ENCODE measurements at regions not wholly inside any gene's neighbourhood (a gene's known extent, or its start where the extent isn't known, plus 50 kb on each side); places are given as distances from the start of the nearest gene placed in this dataset.
"Not testable (repeated sequence)": the region's sequence is repeated elsewhere in the genome, so short reads cannot be mapped to it uniquely, and the experiment has no call there.

DNA sequence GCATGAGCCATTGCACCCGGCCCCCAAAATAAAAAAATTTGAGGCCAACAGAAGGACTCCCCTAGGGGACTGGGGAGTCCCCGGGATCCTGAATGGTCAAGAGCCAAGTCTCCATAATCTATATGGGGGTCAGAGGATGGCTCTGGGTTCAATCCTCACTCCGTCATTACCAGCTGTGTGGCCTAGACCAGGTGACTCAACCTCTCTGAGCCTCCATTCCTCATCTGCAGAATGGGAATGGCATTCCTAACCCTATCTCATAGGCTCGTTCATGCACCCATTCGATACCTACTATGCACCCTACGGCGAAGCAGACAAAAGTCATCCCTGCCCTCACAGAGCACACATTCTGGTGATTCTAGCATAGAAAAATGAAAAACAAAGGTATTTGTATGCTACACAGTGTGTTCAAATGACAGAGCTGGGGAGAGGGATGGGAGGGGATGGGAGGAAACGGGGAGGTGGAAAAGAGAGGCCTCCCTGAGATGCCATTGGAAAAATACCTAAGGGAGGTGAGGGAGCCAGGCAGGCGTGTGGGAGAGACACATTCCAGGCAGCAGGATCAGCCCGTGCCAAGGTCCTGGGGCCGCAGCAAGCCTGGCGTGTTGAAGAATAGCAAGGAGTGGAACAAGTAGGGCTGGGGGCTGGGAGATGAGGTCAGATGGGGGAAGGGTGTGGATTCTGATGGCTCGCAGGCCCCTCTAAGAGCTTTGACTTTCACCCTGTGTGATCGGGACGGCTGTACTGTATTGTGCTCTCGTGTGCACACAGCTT is 71.2 kb downstream of the RMI2 start:
- no peak for DNase-seq

DNA sequence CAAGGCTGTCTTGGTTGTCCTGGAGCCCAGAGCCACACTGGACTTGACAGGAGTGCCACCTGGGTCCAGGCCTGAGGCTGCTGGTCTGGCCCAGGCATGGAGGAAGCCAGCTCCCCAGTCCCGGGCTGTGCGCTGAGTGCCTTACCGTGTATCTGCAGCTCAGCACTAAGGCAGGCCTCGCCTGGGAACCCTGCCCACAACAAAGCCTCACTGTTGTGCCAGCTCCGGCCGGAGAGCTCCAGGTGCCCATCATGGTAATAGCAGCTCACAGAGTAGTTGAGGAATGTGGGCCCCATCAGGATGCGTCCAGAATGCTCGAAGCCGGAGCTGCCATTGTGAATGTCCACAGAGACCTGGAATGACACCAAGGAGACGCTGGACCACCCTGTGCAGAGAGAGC is 72.2 kb downstream of the RMI2 start:
- no peak for DNase-seq

DNA sequence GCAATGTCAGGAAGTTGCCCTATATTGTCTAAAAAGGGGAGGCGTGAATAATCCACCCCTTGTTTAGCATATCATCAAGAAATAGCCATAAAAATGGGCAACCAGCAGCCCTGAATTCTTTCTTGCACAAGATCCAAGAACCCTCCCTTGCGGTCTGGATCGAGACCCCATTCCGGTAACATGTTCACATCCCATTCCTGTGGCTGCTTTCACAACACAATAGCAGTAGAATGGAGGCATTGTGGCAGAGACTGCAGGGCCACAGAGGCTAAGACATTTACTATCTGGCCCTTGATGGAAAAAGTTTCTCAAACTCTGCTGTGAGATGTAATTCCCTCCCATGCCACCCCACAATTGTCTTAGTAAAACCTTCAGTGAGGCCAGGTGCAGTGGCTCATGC is 73.2 kb downstream of the RMI2 start:
- DNase-seq: no peak

DNA sequence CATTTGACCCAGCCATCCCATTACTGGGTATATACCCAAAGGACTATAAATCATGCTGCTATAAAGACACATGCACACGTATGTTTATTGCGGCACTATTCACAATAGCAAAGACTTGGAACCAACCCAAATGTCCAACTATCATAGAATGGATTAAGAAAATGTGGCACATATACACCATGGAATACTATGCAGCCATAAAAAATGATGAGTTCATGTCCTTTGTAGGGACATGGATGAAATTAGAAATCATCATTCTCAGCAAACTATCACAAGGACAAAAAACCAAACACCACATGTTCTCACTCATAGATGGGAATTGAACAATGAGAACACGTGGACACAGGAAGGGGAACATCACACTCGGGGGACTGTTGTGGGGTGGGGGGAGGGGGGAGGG is 74.8 kb downstream of the RMI2 start:
- not testable (repeated sequence) for DNase-seq

DNA sequence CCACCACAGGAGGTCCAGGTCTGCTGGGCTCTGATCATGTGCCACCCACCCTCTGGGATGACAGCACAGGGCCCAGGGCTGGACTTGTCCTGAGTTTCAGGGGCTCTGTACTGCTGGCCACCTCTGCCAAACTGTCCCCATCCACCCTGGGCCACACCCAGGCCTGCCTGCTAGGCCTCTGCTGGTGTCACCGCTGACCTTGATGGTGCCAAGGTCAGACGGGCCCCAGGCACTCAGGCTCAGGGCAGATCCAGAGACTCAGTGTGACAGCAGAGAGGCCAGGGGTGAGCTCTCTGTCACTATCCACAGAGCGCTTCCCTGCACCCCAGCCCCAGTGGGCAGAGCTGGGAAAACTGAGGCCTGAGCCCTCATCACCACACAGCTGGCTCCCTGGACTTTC is 75.6 kb downstream of the RMI2 start:
- DNase-seq: no peak

DNA sequence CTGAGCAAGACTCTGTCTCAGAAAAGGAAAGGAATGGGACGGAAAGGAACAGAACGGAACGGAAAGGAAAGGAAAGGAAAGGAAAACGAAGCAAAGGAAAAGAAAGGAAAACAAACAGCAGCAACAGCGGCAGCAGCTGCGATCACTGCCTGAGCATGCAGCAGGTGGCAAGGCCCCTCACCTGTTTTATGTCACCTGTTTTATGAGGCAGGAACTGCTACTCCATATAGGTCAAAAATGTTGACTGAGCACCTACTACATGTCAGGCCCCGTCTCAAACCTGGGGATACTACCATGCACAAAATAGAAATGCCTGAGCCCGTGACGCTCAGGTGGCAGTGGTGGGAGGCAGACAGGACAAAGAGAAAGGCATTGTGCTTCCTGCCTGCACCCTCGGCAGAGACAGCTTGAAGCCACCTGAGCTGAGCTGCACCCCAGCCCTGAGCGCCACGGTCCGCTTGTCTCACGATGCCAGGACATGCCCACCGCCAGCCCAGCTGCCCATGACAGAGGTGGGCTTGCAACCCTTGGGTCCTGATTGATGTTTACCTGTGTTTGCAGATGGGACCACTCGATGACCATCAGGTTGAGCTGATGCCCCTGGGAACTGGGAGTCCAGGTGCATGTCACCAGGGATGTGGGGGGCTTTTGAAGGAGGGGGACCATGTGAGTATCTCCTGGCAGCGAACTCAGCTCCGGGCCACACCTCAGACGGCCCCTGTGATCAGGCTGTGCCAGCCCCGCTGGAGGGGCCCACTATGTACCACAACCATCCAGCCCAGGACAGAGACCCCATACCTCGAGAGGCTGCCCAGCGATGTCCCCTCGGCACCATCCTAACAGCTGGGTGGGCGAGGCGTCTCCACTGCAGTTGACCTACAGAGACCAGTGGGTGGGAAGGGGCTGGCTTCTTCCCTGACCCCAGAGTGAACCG is 77.4 kb downstream of the RMI2 start:
- DNase-seq: no peak

DNA sequence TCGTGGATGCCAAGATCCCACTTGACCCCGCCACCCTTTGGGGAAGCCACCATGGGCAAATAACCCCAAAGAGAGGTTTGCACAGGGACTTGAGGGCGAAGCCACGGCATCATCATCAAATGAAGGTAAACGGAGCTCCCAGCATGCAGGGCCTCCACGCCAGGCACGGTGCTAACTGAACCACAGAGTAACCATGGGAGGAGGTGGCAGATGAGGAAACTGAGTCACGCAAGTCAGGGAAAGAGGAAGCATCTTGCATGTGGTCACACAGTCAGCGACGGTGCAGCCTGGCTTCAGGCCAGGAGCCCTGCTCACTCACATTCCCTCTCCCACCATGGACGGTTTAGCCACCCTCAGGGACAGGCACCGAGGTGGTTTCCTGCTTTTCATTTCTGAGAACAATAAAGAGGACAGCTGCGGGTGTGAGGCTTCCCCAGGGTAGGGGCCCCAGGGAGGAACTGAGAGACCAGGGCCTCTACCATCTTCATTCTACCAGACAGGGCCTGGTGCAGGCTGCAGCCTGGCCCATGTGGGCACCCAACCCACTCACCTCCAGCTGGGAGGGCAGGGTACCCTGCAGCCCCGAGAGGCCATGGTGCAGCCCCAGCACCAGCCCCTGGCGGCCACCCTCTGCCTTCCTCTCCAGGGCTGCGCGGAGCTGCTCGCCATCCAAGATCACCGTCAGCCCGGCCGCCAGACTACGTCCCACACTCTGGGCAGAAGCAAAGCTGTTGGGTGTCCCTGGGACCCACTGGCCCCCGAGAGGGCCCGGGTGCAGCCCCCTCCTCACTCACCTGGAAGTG is 78.3 kb downstream of the RMI2 start:
- peak; percentile 56 for DNase-seq

DNA sequence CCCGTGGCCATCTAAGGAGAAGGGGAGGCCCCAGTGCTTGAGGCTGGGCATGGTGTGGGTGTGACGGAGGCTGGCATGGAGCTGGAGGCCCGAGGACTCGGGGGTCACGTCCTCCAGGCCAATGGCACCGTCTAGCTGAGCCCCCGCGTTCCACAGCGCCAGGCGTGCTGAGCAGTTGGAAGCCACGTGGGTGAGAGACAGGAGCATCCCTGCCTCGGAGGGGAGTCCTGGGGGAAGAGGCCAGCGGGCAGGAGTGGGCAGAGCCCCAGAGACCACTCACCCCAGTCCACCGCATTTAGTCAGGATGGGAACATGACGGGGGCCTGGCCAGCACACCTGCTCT is 78.8 kb downstream of the RMI2 start:
- no peak for DNase-seq

DNA sequence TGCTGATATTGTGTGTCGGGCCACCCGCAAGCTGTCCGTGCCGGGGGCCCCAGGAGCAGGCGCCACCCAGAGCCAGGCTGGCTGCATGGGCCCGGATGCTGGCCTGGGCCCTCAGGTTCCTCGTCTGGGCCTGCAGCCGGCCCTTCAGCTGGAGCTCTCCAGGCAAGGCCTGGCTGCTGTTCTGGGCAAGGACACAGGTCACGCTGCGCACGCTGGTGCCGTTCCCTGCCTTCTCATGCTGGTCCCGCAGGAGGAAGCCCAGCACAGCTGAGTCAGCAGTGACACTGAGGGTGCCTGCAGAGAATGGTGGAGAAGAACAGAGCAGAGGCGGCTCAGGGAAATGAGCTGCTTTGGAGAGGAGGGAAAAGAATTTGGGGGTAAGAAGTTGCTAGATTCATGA is 79.9 kb downstream of the RMI2 start:
- no peak for DNase-seq

DNA sequence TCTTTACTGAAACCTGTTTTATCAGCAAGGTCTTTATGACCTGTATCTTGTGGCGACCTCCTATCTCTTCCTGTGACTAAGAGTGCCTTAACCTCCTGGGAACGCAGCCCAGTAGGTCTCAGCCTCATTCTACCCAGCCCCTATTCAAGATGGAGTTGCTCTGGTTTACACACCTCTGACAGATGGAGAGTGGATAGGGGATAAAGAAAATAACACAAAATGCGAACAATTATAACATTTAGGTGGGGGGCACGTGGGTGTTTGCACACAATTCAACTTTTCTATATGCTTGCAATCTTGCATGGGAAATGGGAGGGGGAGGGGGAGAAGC is 83.3 kb downstream of the RMI2 start:
- no peak for DNase-seq

DNA sequence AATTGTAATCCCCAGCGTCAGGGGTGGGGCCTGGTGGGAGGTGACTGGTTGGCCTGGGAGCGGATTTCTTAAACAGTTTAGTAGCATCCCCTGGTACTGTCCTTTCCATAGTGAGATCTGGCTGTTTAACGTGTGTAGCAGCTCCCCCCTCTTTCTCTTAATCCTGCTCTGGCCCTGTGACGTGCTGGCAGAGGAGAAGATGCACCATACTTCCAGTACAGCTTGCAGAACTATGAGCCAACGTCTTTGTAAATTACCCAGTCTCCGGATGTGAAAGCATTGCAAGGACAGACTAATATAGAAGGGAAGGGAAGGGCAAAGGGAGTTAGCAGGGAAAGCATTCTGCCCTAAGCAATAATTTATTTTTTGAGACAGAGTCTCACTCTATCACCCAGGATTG is 83.9 kb downstream of the RMI2 start:
- DNase-seq: no peak

DNA sequence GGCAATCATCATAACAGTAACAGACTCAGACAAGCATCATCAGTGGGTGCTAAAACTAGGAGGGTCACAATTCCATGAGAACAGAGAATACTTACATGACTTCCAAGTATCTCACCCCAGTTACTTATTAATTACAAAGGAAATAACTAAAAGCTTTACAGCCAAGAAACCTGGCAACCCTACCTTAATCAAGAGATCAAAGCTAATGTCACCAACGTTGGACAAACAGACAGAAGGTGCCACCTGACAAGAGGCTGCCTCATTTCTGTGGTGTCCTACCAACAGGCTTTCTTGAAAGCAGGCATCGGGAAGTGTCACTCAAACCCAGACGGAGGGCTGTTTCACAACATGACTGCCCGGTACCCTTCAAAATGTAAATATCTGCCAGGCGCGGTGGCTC is 84.6 kb downstream of the RMI2 start:
- no peak for DNase-seq

DNA sequence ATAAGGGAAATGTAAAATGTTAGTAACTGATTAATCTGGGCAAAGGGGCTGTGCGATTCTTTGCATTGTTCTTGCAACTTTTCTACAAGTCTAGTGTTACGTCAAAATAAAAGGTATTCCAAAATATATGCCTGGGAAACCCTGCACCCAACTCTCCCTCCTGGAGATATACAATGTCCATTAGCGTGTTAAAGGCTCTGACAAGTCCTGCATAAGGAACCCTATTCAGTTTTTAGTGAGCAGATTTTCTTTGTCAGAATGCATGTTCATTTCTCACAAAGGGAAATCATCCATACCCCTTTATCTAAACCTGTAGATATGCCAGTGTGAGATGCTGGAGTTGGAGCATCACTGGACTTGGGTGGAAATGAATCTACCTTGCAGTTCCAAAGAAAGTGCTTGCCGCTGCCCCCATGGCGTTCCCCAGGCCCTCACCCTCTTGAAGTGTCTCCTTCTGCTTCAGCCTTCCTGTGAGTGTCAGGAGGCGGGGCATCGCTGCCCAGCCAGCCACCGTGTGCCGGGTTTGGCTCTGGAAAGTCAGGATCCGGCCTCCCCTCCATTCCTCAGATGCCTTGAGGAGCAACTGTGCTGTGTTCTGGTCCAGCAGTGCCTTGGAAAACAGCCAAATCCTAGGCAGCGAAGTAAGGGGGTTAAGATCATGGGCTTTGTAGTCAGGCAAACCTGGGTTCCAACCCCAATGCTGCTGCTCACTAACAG is 85.5 kb downstream of the RMI2 start:
- no peak for DNase-seq

DNA sequence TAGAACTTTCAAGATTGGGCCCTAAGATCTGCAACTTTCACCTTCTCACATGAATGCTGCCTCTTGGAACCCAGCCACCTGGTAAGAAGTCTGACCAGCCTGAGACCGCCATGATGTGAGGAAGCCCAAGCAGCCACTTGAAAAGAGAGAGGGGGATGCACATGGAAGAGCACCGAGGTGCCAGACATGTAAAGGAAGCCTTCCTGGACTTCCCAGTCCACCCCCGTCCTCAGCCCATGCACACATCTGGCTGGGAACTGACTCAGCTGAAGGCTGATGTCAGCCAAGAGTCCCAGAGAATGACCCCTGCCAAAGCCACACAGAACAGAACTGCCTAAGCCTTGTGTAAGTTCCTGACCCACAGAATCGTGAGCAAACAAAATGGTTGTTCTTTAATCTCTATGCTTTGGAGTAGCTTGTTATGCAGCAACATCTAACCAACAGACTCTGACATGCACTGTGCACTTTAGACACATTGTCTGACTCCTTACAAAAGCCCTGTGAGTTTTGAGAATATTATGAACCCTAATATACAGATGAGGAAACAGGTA is 86.7 kb downstream of the RMI2 start:
- no peak for DNase-seq

DNA sequence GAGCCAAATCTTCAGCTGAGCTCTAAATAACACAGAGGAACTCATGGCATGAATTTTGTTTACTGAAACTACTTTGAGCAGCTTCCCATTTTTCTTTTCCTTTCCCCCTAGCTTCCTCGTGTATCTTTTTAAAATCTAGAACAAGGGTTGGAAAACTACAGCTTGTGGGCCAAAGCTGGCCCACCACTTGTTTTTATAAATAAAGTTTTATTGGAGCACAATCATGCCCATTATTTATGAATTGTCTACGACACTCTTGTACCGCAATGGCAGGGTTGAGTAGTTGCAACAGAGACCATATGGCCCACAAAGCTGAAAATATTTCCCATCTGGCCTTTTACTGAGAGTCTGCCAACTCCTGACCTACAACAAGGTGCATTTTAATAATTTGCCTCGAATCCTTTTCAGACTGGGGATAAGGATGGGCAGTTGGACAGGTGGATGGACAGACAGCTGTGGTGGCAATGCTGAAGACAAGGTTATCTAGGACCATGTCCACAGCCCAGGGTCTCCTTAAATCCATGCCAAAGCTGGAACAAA is 87.7 kb downstream of the RMI2 start:
- DNase-seq: no peak

DNA sequence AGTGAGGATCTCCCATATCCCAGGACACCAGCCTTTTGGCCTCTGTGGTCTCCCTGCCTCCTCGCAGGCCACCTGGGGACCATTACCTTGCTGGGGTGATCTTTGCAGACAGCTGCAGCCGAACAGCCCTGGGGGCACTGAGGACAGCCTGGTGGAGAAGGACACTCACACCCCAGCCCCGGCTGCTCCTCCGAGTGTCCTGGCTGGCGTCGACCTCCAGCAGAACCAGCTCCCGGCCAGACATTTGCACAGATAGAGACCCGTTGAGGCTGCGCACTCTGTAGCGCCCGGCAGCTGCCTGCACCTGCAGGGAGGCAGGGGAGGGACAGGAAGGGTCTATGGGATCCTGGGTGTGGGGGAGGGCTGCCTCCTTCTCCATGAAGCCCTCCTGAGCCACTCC is 90.3 kb downstream of the RMI2 start:
- DNase-seq: no peak

DNA sequence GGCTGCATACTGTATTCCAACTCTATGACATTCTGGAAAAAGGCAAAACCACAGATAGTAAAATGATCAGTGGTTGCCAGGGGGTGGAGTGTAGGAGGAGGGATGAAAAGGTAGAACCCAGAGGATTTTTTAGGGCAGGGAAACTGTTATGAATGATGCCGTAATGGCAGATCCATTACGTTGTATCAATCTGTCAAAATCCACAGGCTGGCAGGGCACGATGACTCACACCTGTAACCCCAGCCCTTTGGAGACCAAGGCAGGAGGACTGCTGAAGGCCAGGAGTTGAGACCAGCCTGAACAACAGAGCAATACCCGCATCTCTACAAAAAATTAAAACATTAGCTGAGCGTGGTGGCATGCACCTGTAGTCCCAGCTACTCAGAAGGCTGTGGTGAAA is 91.8 kb downstream of the RMI2 start:
- no peak for DNase-seq

DNA sequence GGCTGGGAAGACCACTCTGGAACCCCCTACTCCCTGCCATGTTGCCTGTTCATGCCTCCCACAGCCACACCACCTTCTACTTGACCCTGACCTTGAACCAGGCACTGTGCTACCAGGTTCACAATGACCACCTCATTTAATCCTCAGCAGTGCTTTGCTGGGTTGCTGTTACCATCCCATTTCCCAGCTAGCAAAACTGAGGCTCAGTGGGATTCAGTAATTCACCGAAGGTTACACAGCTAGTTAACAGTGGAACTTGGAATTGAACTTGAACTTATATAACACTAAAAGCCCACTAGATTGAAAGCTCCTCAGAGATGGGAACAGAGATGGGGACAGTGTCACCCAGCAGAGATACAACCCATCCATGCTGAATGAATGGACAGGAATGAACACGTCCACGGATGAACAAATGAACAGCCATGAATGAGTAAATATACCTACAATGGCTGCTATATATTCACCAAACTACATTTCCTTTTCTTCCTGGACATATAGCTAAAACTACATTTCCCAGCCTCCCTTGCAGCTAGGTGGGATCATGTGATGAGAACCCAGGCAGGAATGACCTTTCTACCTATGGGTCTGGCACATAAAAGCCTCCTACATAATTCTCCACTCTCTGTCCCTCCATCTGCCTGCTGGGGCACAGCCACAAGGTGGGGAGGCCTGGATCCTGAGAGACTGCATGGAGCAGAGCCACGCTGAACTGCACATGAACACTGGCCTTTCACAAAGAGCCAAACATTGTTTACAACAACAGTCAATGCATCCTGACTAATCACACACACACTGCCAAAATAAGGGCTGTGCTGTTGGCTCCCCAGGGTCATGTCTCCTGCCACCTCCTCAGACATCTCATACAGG is 94.8 kb downstream of the RMI2 start:
- no peak for DNase-seq

DNA sequence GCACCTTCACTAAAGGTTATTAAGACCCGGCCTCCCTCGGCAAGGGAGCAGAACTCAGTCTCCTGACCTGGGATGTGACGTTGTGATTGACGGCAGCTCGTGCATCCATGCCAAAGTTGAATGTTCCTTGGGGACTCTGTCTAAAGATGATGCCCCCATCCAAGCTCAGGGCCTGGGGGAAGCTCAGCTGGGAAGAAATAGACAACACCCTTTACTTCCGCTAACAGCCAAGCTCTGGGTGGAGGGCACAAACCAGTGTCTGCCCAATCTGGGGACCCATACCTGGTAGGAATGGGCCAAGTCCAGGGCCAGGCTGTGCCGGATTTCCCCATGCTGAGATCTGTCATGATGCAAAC is 95.4 kb downstream of the RMI2 start:
- DNase-seq: no peak

DNA sequence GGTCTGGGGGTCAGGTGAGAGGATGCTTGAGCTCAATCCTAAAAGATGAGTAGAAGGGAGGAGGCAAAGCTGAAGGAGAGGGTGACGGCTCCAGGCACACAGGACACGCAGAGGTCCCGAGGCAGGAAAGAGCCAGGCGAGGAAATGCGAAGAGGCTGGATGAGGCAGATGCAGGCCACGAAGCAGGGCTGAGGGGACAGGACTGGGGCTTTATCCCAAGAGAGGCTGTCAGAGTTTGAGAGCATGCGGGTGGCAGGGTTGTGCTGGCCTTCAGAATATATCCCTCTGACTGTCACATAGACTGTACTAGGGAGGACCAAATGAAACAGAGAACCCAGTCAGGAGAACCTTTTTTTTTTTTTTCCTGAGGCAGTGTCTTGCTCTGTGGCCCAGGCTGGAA is 100.2 kb downstream of the RMI2 start:
- DNase-seq: no peak

DNA sequence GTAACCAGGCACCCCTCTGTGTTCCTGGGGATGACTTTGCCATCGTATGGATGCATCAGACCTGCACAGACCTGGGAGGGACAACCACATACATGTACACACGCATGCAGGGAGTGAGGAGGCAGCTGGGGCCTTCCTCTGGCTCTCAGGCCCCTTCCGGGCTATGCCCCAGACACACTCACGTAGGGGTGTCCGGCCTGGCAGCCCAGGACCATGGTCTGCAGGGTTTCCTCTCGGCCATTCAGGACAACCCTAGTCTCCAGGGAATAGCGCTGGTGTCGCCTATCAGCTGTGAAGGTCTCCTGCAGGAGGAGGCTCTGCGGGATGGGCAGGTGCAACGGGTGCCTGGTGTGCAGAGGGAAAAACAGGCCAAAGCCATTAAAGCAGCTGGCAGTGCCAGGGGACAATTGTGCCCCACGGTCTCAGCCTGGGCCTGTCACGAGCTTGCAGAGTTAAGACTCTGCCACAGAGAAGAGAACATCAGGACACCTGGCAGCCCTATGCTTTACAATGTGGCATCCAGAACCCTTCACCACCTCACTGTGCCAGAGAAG is 101.4 kb downstream of the RMI2 start:
- DNase-seq: no peak

Measured in hematopoietic multipotent progenitor cell treated with erythropoietin and hydrocortisone succinate and interleukin-3 and kit ligand, for 6 days (in vitro differentiated cells).